ENCODE measurements at regions not wholly inside any gene's neighbourhood (a gene's known extent, or its start where the extent isn't known, plus 50 kb on each side); places are given as distances from the start of the nearest gene placed in this dataset.

DNA sequence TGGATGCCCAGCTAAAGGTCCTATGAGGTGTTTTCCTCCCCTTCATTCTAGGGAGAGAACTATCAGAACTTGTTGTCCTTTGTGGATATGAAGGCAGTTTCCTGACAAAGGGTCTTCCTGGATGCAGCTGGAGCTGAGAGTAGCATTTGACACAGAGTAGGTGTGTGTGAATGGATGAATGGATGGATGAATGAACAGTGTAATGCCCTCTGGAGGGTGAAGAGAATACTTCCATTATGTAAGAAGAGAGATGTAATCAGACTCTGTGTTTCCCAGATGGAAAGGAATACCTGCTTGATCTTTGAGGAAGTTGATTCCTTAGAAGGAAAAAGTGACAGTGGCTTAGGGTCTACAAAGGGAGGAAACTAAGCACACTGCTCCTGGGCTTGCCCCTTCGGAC, 55.4 kb upstream of the AADAT start:
- Histone ChIP-seq H2BK15ac (ENCODE audit: low read length) (no peak overlapping the region), H3K79me2 (ENCODE audit: control insufficient read depth in 1 of 2, insufficient read depth in 2 of 2, low read length in 2 of 2) (no peaks in the 10 kb centered on the region), H4K91ac (replicated peaks; ENCODE audit: insufficient read length, low read length) (no peak overlapping the region), H3K79me1 (ENCODE audit: low read depth, low read length) (no peaks in the 10 kb centered on the region), H3K23ac (ENCODE audit: insufficient read length) (no peak overlapping the region), H3K27ac (ENCODE audit: low read depth, low read length) (no peak overlapping the region), H4K8ac (ENCODE audit: extremely low read depth, insufficient read depth, low read length) (no peak overlapping the region), H2BK20ac (ENCODE audit: low read length) (no peak overlapping the region), H3K56ac (replicated peaks; ENCODE audit: insufficient read length, low read depth, low read length) (no peak overlapping the region), H3K4me3 (ENCODE audit: extremely low read depth in 1 of 4, insufficient read depth in 2 of 4, low read depth in 3 of 4, low read length in 4 of 4) (no peak overlapping the region), H3K9me3 (ENCODE audit: insufficient read depth in 2 of 2, low read depth in 1 of 2, low read length in 1 of 2) (no peaks in the 10 kb centered on the region), H3K4me1 (replicated peaks in 1 of 4; ENCODE audit: control insufficient read depth in 3 of 4, insufficient read depth in 4 of 4, low read length in 3 of 4) (no peaks in the 10 kb centered on the region), H4K20me1 (replicated peaks in 1 of 2; ENCODE audit: control insufficient read depth in 1 of 2, insufficient read depth in 2 of 2, low read length in 2 of 2) (peaks cover 0 to 1% of the 10 kb centered on the region in 2 experiments), H3K27me3 (replicated peaks in 1 of 4; ENCODE audit: control insufficient read depth in 3 of 4, extremely low read depth in 1 of 4, insufficient read depth in 3 of 4, low read length in 3 of 4) (no peaks in the 10 kb centered on the region), H3K36me3 (ENCODE audit: control insufficient read depth in 2 of 4, insufficient read depth in 4 of 4, low read length in 3 of 4) (no peaks in the 10 kb centered on the region), H2BK5ac (ENCODE audit: low read depth, low read length) (no peak overlapping the region), H3K4me2 (ENCODE audit: insufficient read depth in 1 of 2, low read depth in 2 of 2, low read length in 2 of 2) (no peak overlapping the region), H3K18ac (ENCODE audit: extremely low read depth, low read length) (no peak overlapping the region), H4K5ac (ENCODE audit: insufficient read length, low read depth, low read length) (no peak overlapping the region), H3K14ac (ENCODE audit: insufficient read length) (no peak overlapping the region), H2BK120ac (replicated peaks; ENCODE audit: low read depth, low read length) (no peak overlapping the region), H3K9ac (replicated peaks in 1 of 4; ENCODE audit: extremely low read depth in 1 of 4, low read depth in 3 of 4, low read length in 3 of 4) (no peak overlapping the region), H2AFZ (ENCODE audit: low read length) (0 out of 2 replicates have a peak overlapping the region, but pooled peaks have one; percentile 68), H2AK5ac (ENCODE audit: low read depth, low read length) (no peak overlapping the region), H3K4ac (replicated peaks; ENCODE audit: insufficient read length, low read depth, low read length) (no peak overlapping the region), H3K23me2 (ENCODE audit: low read depth, low read length) (no peaks in the 10 kb centered on the region; the same call in 1 of the 2 replicates), H2BK12ac (ENCODE audit: low read depth, low read length) (no peak overlapping the region)
- FAIRE-seq (no peak), DNase-seq (ENCODE audit: low read depth in 1 of 2, low spot score in 2 of 2) (no peak)
- WGBS, 2 experiments (ENCODE audit: extremely low coverage in 1 of 2, insufficient coverage in 1 of 2, insufficient read length in 1 of 2, insufficient replicate concordance in 2 of 2, low coverage in 1 of 2, low lambda C conversion rate in 2 of 2, missing lambda C conversion rate in 1 of 2), result 82% methylated on average over 1 of the region's 1 CpG; no CpG with 5 or more reads in 1 of the 2 experiments
- CTCF ChIA-PET (ENCODE audit: partially characterized antibody), result interaction anchor here (0.8 to 1.5 kb wide), 3 partner anchors 17 to 1084 kb away, joined by 3 to 7 read pairs (median 3); no protein-coding TSS in a partner anchor
- POLR2A ChIA-PET (ENCODE audit: partially characterized antibody), result no interaction called here
- TF ChIP-seq, protein P1, sequence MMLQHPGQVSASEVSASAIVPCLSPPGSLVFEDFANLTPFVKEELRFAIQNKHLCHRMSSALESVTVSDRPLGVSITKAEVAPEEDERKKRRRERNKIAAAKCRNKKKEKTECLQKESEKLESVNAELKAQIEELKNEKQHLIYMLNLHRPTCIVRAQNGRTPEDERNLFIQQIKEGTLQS (IDR thresholded peaks at IDR 0.05; ENCODE audit: insufficient read depth, low read depth, low read length), result no peak
- TF ChIP-seq SIN3A (conservative IDR thresholded peaks at IDR 0.05 in 1 of 2, IDR thresholded peaks at IDR 0.05 in 1 of 2; ENCODE audit: low read depth in 1 of 2, low read length in 2 of 2) (no peak), CBX8 (IDR thresholded peaks at IDR 0.05; ENCODE audit: borderline replicate concordance, low read depth, low read length) (no peak), POLR2A (IDR thresholded peaks at IDR 0.05; ENCODE audit: control extremely low read depth in 1 of 2, low read depth in 2 of 2, low read length in 2 of 2) (no peak), SP2 (IDR thresholded peaks at IDR 0.05; ENCODE audit: low read length) (no peak)
